HuH-7 (cell line): ENCODE measurements at regions not wholly inside any gene's neighbourhood (a gene's known extent, or its start where the extent isn't known, plus 50 kb on each side); places are given as distances from the start of the nearest gene placed in this dataset.

Experiments used
- DNase-seq: peaks from one replicate; pipeline ENCODE4 v3.0.0; 2011; ENCODE audit warnings: low spot score

DNA sequence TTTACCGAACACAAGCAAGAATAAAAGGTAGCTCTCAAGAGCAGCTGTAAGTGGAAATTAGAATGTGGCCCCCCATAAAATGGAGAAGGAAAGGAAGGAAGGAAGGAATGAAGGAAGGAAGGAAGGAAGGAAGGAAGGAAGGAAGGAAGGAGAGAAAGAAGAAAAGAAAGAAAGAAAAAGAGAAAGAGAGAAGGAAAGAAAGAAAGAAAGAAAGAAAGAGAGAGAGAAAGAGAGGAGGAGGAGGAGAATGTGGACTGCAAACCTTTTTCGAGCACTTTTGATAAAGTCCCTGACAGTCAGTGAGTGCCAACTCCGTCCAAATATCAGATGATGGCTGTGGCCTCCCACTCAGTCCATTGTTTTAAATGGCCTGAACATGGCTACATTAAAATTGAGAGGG, 53.8 kb upstream of the SNX2 start:
- no peak for DNase-seq

DNA sequence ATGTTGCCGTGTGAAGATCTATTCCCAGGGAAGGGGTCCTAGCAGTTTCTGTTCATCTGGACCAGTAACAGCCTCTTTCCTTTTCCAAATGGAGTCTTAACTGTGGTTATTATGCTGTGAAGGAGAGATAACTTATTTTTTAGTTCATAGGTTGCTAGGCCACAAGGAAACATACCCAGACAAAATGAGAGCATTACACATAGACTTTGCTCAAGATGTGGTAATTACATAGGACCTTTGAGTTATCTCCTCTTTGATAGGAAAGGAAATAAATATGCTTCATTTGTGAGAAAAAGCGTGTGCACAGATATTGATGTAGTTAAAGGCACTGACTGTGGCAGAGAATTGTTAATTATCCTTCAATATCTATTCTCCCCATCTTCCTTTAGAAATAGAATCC, 52.5 kb upstream of the SNX2 start:
- no peak for DNase-seq

DNA sequence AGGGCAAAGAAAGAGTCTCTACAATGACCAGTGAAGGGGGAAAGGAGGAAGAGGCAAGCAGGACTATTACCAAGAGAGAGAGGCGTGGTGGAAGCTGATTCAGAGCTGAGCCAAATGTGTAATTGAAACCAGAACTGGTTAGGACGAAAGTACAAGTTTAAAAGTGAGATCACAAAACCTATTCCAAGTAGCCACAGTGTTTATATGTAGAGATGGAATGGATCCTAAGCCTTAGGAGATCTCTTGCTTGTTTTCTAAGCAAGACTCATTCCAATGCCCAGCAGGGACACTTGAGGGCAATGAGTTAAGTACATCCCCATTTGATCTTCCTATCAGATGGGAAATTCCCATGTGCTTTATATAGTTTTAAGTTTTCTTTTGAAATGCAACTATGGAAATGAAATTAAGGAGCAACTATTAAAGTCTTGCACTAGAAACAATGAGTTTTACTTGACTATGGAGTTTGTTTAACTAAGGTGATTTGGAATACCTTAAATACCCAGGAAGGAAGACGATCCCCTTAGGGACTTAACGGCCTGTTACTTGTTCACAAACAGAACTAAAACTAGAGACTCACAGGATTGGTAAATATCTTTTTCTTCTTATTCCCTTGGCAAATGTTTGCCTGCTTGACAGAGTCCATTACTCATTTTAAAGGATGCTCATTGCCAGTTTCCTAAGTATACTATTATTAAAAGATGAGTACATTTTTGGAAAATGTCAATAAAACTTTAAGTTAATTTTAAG, 51.1 kb upstream of the SNX2 start:
- DNase-seq, result no peak
